Stomach smooth muscle (tissue), 2 donors: ENCODE measurements at regions not wholly inside any gene's neighbourhood (a gene's known extent, or its start where the extent isn't known, plus 50 kb on each side); places are given as distances from the start of the nearest gene placed in this dataset.

ENCODE experiments used
- H3K27ac ChIP-seq: one replicate; pipeline ENCODE4 v1.7.0; 2013; ENCODE audit warnings: mild to moderate bottlenecking, low read length, inconsistent platforms
- H3K27me3 ChIP-seq, 2 donors: one replicate each; pipeline ENCODE4 v1.7.0; 2013; ENCODE audit warnings: low read length in 2 of 2; ENCODE audit not compliant: insufficient read depth in 2 of 2, control insufficient read depth in 1 of 2
- H3K36me3 ChIP-seq, 2 donors: one replicate each; pipeline ENCODE4 v1.7.0; 2013; ENCODE audit warnings: low read length in 2 of 2; ENCODE audit not compliant: control insufficient read depth in 2 of 2, insufficient read depth in 2 of 2
- H3K4me1 ChIP-seq: one replicate; pipeline ENCODE4 v1.7.0; 2013; ENCODE audit warnings: low read length; ENCODE audit not compliant: control insufficient read depth, insufficient read depth
- H3K4me3 ChIP-seq, 2 donors: one replicate each; pipeline ENCODE4 v1.7.0; 2013; ENCODE audit warnings: low read length in 2 of 2
- H3K9ac ChIP-seq, 2 donors: one replicate each; pipeline ENCODE4 v1.7.0; 2013; ENCODE audit warnings: low read length in 2 of 2, mild to moderate bottlenecking in 1 of 2
- H3K9me3 ChIP-seq, 2 donors: one replicate each; pipeline ENCODE4 v1.7.0; 2013; ENCODE audit warnings: low read length in 2 of 2; ENCODE audit not compliant: control insufficient read depth in 2 of 2
- donor health status: healthy.
- donor health status: Pancreatic carcinoma.

DNA sequence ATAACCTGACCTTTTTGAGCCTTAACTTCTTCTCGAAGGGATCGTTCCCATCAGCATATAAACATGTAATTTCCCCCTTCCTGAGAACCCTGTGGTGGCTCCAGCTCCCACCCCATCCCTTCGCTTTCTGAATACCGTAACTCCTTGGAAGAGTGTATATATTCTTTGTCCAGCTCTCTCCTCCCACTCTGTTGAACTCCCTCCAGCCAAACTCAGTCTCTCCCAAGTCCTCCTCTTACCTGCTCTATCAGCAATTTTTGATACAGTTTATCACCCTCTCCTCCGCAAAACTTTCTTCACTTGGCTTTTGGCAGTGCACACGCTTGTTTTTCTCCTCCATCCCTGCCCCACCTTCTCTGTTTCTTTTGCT, 109.9 kb upstream of the SLC25A33 start:
- Histone ChIP-seq H3K9ac (peak overlapping the region; percentile 74 to 80), H3K27me3 (no peaks in the 10 kb centered on the region), H3K4me3 (peak overlapping the region; percentile 87 to 90), H3K27ac (peak overlapping the region; percentile 92), H3K4me1 (peaks cover 18% of the 10 kb centered on the region), H3K9me3 (no peaks in the 10 kb centered on the region), H3K36me3 (no peaks in the 10 kb centered on the region)

DNA sequence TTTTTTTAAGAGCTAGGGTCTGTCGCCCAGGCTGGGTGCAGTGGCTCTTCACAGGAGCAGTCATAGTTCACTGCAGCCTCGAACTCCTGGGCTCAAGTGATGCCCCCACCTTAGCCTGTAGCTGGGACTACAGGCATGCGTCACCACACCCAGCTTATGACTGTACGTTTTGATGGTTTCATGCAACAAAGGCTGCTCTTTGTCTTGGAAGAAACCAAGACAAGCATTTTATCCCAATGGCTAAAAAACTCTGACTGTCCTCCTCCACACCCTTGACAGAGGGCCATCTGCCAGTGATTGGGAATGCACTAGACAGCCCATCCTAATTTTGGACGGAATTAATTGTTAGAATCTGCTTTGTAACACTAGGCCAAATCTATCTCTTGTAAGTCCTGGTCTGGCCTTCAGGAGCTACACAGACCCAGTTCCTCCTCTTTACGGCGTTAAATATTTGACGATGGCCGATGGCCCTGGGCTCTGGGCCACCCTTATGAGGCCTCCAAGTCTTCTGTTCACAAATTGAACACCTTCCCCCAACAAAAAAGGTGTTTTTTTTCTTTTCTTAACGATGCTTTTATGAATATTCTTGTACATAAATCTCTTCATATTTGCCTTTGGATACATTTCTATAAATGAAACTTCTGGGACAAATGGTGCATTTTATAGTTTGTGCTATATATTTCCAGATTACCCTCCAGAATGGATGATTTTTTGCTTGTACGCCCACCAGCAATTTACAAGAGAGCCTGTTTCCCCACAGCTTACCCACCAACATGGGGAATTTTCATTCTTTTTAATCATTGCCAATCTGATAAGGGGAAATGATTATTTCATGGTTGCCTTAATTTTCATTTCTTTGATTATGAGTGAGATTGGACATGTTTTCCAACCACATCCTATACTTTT, 104.8 kb upstream of the SLC25A33 start:
- Histone ChIP-seq H3K27me3 (no peaks in the 10 kb centered on the region), H3K27ac (no peak overlapping the region), H3K4me1 (peaks cover 14% of the 10 kb centered on the region), H3K4me3 (no peak overlapping the region), H3K36me3 (no peaks in the 10 kb centered on the region), H3K9ac (no peak overlapping the region), H3K9me3 (no peaks in the 10 kb centered on the region)

DNA sequence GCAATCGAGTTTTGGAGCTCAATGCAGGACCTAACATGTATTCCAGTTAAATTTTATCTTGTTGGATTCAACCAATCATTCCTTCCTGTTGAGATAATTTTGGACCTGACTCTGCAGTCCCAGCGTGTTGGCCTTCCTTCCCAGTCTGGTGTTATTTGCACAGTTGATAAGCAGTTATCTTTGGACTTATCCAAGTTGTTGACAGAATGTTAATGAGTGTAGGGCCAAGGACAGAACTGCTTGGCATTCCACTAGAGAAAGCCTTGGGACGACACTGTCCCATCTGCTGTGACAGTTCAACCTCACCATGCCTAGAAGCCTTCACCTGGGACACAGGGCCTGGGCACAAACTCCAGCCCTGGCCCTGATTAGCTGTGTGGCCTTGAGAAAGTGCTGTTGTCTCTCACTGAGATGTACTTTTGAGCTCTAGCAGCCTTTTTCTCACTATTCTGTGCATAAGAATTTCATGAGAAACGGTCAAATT, 104.1 kb upstream of the SLC25A33 start:
- no peak overlapping the region for H3K4me3 ChIP-seq
- no peak overlapping the region for H3K9ac ChIP-seq
- peaks cover 9% of the 10 kb centered on the region for H3K4me1 ChIP-seq
- H3K27ac ChIP-seq: no peak overlapping the region
- H3K9me3 ChIP-seq: no peaks in the 10 kb centered on the region
- H3K27me3 ChIP-seq: no peaks in the 10 kb centered on the region
- no peaks in the 10 kb centered on the region for H3K36me3 ChIP-seq

DNA sequence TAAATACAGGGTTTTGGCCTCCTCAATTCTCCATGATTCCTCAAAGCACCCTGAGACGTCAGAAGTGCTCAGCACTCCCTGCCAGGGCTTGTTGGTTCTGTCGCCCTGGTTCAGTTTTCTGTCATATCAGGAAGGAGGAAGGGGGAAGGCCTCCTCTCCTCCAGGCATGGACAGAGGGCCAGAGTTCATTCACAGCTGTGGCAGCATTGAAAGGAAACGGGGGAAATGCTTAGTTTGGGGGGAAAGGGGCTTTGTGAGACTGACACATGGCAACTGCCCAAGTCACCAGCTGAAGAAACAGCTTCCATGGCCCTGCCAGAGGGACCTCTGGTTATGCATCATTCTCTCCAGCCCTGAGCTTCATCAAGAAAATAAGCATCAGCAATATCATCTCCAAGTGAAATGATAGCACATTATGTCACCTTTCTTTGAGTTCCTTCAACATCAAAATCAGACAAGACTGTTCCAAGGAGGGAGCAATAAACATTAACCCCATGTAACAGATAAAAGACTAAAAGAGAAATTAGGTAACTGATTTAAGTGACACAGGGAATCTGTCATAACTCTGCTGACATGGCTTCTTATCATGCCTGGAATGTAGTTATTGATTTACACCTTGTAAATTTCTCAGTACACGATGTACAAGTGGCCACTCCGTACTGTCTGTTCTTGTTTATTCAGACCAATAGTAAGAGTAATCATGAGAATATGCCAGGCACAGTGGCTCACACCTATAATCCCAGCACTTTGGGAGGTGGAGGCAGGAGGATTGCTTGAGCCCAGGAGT, 103.2 kb upstream of the SLC25A33 start:
- Histone ChIP-seq H3K9ac (no peak overlapping the region), H3K36me3 (no peaks in the 10 kb centered on the region), H3K9me3 (no peaks in the 10 kb centered on the region), H3K27me3 (no peaks in the 10 kb centered on the region), H3K27ac (no peak overlapping the region), H3K4me1 (peaks cover 14% of the 10 kb centered on the region), H3K4me3 (no peak overlapping the region)

DNA sequence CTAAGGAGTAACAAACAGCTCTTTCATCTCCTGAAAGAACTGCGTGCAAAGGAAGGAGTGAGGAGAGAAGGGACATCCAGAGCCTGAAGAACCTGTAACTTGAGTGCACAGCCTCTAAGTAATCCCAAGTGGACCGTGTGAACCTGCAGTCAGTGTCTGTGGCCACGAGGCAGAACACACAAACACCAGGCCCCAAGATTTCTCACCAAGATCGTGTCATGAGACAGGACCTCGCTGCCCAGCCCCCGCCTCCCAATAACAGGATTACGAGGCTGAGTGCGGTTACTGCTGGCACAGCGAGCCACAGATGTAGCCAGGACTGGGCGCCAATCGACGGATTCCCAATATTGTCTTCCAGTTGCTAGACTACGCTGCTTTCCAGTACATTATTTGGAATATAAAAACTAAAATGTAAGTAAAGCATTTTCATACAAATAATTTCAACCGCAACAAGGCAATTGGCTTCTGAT, 101.3 kb upstream of the SLC25A33 start:
- Histone ChIP-seq H3K9ac (no peak overlapping the region), H3K4me1 (peaks cover 28% of the 10 kb centered on the region)

DNA sequence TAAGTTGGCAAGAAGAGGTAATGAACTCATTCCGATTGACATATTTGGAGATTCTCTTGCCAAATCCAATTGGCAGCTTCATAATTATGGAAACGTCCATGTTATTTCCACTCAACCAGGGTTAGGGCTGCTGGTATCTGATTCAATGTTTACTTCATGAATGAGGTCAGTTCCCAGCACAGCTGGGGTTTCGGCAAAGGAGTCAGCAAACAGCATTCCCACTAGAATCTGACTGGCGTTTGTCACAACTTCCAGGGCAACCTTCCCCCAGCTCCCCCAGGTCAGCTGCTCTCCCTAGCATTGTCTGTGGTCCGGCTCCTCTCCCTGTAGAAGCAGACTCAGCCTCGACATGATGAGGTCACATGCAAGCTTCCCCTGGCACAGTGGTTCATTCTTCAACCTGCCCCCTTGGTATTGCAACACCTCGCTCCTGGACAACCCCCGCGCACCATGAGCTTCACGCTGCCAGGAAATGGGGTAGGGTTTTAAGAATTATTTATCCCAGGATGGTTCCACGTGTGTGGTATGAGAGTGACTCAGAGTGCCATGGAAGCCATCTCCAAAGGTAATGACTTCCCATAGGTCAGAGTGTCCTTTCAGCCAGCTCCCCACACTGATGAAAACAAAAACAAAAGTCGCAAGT, 100.7 kb upstream of the SLC25A33 start:
- H3K4me1 ChIP-seq: peaks cover 28% of the 10 kb centered on the region
- no peaks in the 10 kb centered on the region for H3K9me3 ChIP-seq
- H3K36me3 ChIP-seq: no peaks in the 10 kb centered on the region
- H3K4me3 ChIP-seq: no peak overlapping the region
- no peak overlapping the region for H3K9ac ChIP-seq
- peak overlapping the region; percentile 60 for H3K27ac ChIP-seq
- H3K27me3 ChIP-seq: no peaks in the 10 kb centered on the region

More for the DNA sequence above, 101.3 kb upstream of the SLC25A33 start:
- Histone ChIP-seq H3K4me3 (no peak overlapping the region), H3K27me3 (no peaks in the 10 kb centered on the region), H3K27ac (peak overlapping the region; percentile 60), H3K9me3 (no peaks in the 10 kb centered on the region), H3K36me3 (no peaks in the 10 kb centered on the region)

DNA sequence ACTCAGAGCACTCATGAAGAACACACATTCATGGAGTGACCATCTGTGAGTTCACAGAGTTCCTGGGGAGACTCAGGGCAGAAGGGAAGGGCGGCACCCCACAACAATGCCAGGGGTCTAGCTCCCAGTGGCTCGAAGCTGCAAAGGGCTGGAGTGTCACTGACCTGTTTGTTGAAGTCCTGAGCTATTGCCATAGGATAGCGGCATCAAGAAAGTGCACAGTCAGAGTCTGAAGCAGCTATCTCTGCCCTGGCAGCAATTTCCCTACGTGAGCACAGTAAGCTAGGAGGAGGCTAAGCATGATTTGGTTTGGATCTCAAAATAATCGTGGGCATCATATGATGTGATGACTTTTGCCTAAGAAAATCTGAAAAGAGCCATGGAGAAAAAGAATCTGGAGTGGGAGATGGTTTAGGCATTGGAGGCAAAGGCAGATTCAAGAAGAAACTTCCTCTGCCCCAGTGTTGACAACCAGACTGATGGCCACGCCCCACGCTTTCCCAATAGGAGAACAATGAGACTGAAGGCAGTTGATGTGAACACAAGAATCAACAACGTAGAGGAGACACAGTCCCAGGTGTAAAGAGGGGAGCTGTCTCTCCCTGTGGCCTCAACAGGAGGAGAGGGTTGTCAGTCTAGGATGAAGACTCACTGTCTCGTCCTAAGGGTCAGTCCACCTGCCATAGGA, 100.0 kb upstream of the SLC25A33 start:
- H3K9me3 ChIP-seq: no peaks in the 10 kb centered on the region
- no peaks in the 10 kb centered on the region for H3K36me3 ChIP-seq
- peaks cover 32% of the 10 kb centered on the region for H3K4me1 ChIP-seq
- no peaks in the 10 kb centered on the region for H3K27me3 ChIP-seq
- H3K27ac ChIP-seq: peak overlapping the region; percentile 60
- H3K9ac ChIP-seq: no peak overlapping the region
- H3K4me3 ChIP-seq: no peak overlapping the region

DNA sequence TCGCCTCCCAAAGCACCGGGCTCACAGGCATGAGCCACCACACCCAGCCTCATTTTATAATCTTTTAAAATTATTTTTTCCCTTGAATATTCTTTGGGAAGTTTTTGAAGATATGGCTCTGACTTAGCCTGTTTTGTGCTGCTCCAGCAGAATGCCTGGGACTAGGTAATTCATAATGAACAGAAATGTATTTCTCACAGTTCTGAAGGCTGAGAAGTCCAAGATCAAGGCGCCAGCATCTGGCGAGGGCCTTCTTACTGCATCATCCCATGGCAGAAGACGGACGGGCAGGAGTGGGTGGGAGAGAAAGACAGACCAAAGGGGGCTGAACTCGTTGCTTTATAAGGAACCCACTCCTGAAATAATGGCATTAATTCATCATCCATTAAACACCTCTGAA, 99.0 kb upstream of the SLC25A33 start:
- no peaks in the 10 kb centered on the region for H3K9me3 ChIP-seq
- no peak overlapping the region for H3K4me3 ChIP-seq
- H3K27me3 ChIP-seq: no peaks in the 10 kb centered on the region
- H3K36me3 ChIP-seq: no peaks in the 10 kb centered on the region
- H3K27ac ChIP-seq: peak overlapping the region; percentile 76
- no peak overlapping the region for H3K9ac ChIP-seq
- H3K4me1 ChIP-seq: peaks cover 29% of the 10 kb centered on the region

DNA sequence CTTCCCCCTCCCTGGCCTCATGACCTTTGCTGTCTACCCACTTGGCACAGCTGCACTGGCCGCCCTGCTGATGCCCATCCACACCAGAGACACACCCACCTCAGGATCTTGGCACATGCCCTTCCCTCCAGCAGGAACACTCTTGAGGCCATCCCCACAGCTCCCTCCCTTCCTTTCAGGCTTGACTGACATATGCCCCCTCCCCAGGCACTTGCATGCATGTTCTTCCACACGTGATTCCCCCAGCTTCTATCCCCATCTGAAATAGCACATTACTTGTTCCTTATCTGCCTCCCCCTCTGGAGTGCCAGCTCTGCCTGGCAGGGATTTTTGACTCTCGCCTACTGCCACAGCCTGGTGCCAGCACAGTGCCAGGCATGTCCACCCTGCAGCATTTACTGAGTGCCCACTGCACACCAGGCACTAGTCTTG, 98.5 kb upstream of the SLC25A33 start:
- Histone ChIP-seq H3K27ac (peak overlapping the region; percentile 76), H3K4me3 (no peak overlapping the region), H3K36me3 (no peaks in the 10 kb centered on the region), H3K9ac (no peak overlapping the region), H3K9me3 (no peaks in the 10 kb centered on the region), H3K27me3 (no peaks in the 10 kb centered on the region), H3K4me1 (peaks cover 28% of the 10 kb centered on the region)
